Ecto neural progenitor cell (in vitro differentiated cells): ENCODE measurements at regions not wholly inside any gene's neighbourhood (a gene's known extent, or its start where the extent isn't known, plus 50 kb on each side); places are given as distances from the start of the nearest gene placed in this dataset.

ENCODE experiments used
- DNase-seq: peaks from one replicate; pipeline ENCODE4 v3.0.0-alpha.2; 2018; ENCODE audit warnings: low spot score

DNA sequence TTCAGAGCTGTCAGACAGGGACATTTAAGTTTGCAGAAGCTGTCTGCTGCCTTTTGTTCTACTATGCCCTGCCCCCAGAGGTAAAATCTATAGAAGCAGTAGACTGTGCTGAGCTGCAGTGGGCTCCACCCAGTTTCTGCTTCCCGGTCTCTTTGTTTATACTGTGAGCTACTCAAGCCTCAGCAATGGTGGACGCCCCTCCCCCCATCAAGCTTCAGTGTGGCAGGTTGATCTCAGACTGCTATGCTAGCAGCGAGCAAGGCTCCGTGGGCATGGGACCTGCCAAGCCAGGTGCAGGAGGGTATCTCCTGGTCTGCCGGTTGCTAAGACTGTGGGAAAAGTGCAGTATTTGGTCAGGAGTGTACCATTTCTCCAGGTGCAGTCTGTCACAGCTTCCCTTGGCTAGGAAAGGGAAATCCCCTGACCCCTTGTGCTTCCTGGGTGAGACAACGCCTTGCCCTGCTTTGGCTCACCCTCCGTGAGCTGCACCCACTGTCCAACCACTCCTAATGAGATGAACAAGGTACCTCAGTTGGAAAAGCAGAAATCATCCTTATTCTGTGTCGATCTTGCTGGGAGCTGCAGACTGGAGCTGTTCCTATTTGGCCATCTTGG is 692.2 kb downstream of the UTRN start:
- DNase-seq, result peak; percentile 79

DNA sequence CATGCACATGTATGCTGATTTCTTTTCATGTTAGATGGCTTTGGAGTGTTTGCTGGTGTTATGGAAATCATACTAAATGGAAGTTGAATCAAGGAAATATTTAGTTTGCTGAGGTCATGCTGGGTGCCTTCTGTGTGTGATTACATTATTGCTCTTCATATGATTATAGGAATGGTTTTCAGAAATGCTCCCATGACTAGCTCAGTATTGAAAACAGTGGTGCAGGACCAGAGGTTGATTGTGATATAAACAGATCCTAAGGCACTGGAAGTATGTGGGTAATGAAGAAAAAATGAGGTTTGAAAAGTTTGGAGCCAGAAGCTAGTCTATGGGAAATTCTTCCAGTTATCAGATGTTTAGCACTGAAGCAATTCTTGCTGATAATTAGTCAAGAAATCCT is 693.1 kb downstream of the UTRN start:
- no peak for DNase-seq

DNA sequence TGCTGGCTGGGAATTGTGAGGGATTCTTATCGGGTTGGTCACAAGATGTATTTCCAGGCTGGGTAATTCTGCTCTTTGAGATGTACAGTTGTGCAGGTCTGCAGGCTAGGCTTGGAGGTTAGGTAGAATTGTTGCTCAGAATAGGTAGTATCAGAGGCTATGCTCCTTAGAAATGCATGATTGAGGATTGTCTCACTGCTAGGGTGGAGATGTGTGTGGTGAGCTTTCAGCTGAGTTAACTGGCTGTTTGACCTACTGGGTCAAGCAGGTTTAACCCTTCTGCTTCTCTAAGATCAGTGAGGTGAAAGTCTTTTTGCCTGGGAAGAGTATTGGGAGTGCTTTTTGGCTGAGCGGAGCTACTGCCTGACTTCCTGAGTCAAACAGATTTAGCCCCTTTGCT is 701.1 kb downstream of the UTRN start:
- DNase-seq, result no peak

DNA sequence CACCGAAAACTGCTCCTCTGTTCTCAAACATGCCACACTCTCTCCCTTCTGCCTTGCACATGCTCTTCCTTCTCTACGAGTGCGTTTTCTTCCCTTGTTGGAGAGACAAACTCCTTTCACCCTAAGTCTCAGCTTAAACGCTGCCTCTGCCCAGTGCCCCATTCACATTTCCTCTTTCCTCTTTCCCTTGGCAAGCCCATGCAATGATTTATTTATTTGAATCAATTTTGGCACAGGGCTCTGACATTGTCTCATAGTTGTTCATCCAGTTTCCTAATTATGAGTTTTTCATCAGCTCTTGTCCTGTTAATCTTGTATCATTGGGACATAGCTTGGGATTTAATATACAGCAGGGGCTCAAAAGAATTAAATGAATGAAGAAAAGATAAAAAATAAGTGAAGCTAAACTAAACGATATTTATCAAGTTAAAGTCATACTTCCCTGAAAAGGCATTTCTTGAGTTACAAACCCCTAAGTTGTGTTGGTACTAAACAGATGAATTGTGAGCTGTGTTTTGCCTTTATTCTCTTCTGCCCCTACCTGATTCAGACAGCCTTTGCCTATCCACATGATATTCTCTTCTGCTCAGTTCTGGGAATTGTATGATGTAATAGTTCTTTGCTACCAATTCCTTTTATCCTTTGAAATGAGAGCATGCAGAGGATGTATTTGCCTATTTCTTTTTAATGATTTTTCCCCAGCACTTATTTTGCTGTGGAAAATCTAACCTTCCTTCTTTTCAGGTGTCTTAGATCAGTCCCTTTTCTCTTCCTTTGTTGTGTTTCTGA is 704.4 kb downstream of the UTRN start:
- DNase-seq, result no peak

DNA sequence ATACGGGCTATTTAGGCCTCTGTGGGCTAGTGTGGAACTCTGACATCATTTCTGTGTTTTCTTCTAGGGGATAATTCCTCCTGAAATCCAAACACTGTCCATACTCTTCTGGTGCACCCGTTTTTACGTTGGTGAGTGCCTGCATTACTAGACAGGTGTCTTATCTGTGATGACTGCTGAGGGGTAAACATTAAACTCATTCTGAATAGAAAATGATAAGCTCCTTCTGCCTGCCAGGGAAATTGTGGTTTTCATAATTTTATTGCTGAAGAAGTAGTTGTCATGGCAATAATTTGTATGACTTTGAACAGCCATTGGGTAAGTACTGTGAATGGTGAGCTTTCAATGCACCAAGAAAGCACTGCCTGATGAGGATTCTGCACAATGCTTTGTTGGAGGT is 705.6 kb downstream of the UTRN start:
- no peak for DNase-seq

DNA sequence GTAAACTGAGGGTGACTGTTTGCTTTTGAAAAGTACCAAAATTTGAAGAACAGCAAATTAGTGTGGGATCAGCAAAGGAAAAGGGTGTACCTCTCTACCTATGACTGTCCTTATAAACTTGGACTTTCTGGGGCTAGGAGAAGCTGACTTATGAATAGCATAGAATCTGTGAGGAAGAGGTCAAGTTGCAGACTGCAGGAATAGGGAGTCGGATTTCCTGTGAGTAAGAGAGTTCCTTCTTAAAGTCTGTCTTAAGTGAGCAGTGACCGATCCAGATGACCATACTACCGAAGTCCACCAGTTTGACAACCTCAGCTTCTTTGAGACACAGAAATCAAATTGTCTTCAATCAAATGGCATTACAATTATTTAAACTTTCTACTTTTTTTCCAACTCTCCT is 708.7 kb downstream of the UTRN start:
- no peak for DNase-seq

DNA sequence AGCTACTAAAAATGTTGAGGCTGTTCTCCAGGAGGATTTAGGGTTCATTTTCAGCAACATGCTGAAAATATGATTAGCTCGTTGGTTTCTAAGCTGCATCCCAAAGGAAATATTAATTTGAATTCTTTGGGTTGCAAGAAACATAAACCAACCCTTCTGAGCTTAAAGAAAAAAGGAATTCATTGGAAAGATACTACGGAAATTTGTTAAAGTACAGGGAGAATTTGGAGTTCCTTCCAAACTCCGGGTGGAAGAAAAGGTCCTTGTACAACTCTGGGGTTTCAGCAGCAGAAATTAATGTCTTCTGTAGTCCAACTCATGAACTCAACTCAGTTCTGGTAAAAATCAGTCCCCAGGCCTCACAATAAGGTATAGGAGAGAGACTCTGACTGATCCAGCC is 712.9 kb downstream of the UTRN start:
- no peak for DNase-seq

DNA sequence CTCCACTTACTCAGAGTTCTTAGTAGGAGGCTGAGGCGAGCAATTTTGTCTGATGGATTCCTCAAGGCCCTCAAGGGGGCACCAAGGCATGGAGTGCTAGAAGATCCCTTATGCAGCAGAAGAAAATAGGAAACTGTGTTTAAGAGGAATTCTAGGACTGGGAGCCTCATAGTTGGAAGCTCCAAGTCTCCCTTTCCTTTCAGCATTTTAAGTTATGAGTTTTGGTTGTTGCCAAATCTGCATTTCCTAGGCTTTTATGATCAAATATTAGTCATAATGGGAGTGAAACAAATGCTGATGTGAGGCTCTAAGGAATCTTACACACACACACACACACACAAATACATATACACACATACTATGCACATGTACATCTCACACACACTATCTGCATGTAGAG is 714.0 kb downstream of the UTRN start:
- DNase-seq, result no peak

DNA sequence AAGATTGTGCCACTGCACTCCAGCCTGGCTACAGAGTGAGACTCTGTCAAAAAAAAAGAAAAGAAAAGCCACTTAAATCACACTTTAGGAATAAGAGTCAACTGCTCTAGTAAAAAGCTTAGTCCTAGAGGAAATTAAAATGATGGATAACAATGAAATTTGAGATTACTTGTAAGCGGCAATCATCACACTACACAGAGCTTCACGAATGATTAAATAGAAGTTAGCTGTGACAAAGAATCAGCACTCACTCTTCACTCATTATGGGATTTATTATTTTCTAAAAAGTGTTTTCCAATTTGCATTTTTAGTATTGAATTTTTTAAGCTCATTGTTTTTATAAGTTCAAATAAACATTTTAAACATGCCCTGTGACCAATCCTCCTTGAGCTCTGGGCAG is 718.0 kb downstream of the UTRN start:
- no peak for DNase-seq

DNA sequence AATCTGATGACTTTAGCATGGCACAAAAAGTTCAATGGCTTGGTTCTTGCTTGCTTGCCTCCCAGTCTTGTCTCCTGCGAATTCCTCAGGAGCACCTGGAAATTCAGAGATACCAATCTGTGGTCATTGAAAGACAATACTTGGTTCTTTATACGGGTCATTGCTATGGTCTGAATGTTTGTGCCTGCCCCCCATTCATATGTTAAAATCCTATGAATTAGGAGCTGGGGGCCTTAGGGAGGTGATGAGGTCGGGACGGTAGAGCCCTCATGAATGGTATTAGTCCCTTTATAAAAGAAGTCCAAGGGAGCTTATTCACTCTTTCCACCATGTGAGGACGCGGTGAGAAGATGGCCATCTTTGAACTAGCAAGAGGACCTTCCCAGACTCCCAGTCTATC is 721.8 kb downstream of the UTRN start:
- DNase-seq, result no peak

DNA sequence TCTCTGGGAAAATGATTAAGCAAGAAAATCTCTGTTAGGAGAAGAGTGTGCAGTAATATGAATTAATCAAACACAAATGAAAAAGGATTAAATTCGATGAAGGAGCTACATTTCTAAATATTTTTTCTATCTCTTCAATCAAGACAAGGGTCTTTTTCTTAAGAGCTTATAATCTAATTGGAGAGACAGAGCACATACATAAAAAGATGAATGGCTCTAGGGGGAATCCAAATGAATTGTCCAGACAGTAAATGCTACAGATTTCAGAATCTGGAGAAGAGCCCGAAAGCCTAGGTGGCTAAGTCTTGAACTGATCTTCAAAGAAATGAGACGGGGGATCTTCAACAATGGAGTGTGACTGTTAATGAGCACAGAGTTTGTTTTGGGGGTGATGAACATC is 723.6 kb downstream of the UTRN start:
- DNase-seq, result no peak

DNA sequence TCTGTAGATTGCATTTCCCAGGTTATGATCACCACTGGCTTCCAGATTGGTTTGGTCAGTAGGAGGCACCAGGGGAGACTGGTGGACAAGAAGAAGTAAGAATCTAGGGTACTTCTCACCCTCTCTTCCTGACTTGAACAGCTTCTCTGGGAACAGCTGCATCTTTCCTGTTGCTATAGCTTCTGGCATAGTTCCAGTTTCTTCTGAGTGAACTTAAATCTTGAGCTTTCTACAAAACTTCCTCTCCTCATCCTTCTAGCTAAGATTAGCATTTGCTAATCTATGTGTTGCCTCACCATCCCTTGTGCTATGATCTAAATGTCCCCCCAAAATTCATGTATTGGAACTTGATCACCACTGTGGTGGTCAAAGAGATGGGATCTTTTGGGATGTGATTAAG is 724.6 kb downstream of the UTRN start:
- DNase-seq, result no peak

DNA sequence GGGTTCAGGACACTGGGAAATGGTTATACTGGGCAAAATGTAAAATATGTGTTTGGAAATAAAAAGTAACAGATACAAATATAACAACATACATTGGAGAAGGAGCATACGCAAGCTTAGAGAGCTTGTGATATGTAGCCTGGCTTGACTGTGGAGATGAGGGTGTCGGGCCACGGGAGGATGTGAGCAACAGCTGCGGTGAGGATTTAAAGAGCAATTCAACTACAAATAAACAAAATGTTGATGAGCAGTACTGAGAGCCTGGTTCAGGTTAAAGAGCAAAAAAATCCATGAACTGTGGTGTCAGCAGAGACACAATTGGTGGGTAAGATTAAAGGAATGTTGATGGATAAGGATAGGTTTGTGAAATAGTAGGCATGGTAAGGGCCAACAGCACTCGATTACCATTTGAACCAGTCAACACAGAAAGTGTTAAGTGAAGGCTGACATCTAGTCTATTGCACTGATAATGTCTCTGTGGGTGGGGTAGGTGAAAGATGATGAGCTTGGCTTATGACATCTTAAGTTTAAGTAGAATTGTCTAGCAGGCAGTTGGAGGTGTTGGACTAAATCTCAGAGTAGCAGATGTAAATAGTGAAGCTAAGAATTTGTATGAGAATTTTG is 723.2 kb downstream of the EPM2A start:
- DNase-seq, result no peak

DNA sequence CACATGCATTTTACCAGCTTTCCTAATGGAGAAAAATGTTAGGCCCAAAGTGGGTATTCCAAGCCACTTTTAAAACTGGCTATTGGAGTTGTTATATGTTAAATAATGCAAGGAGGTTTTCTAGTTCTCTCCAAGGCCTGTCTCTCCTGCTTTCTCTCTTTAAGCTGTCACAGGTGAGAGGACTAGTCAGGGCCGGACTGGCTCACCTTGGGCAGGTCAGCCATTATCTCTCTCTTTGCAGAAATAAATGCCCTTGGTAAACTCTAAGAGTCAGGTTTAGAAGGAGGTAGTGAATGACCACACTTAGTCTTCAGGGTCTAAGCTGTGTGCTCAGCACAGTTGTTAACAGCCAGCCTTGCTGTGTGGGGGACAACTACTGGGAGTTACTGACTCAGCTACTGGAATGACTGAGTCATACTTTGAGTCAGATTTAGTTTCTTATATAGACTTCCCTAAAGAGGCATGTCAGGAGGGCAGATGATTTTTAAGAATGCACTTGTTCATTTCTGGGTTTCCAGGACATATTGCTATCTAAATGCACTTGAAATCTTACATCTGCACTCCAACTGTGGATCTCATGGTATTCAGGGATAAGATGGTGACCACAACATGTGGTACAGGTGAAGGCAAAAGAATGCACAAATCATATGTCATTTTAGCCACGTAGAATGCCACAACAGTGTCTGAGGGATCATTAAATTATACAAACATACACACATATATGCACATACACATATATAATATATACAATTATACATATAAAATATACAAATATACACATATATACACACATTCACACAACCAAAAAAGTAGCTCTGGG is 719.4 kb downstream of the EPM2A start:
- DNase-seq, result no peak

DNA sequence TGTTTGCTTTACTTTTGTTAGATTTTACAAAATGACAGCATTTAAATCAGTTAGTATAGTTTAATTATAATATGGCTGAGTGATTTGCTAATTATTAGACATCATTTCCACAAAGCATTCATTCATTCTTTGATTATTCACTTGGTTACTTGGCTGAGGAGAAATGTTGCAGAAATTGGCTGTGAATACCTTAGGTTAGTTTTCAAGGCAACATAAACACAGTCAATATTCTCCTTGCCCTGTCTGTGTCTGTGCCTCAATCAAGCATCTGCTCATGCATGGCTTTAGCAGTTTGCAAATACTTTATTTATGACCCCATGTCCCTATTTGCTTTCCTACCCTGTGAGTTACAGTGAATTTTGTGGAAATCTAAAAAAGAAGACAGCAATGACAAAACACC is 718.3 kb downstream of the EPM2A start:
- no peak for DNase-seq

DNA sequence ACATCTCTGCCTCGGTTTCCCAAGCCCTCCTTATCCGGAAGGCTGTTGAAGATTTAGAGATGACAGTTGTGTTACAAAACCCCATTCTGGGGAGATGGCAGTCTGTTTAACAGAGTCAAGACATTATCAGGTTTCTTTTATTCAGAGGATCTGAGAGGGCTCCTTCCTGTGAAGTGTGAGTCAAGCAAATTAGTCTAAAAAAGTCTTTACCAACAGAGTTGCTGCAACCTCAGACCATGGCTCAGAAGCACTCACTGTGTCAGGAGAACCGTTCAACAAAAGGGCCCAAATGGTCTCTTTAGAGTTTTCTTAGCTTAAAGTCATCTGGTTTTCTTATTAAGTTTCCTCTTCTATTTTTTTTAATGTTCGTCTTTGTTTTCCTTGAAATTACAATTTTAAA is 717.8 kb downstream of the EPM2A start:
- DNase-seq, result no peak

DNA sequence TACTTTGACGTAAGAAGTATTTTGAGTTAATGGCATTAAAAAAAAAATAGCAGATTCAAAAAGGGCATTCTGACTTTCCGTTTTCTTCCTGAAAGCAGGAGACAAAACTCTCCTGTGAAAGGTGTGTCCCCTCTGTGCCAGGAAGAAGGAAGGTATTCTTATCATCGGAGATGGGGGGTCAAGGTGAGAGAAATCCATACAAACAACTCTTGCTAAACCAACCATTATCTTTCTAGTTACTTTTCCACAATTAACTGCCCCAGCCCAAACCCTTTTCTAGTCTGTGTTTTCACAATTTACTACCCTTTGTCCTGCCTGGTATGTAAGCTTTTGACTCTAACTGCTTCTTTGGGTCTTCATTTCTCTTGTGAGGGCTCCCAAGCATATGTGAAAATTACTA is 717.3 kb downstream of the EPM2A start:
- no peak for DNase-seq

DNA sequence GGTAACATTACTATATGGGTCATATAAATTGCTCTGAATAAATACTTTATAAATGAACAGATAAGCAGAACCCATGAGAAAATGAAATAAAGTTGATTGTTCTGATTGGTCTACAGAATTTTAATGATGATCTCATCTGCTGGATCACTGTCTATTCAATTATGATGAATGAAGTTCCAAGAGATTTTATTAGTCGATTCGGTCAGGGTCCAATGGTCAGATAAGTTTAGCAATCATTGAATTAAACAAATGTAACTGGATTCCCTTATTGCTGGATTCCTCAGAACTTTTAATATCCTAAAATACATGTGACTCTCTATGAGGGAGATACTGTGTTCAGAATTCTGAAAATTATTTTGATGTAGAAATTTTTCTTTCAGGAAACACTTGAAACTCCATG is 715.2 kb downstream of the EPM2A start:
- no peak for DNase-seq

DNA sequence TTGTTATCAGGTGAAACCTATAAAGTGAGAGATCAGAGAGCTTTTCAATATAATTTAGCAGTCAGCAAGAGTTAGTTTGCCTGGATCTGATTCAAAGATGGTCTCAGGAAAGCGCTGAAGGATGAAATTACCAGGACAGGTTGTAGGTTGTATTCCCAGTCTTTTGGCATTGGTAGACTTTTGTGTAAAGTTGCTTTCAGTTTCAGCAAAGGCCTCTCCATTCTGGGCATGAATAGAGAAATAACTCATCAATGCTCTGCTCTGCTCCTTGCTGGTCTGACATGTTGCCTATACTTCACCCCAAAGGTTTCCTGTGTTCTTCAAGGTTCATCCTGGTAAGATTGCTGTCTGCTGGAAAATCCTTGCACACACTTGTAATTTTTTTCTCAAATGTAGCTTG is 714.8 kb downstream of the EPM2A start:
- no peak for DNase-seq

DNA sequence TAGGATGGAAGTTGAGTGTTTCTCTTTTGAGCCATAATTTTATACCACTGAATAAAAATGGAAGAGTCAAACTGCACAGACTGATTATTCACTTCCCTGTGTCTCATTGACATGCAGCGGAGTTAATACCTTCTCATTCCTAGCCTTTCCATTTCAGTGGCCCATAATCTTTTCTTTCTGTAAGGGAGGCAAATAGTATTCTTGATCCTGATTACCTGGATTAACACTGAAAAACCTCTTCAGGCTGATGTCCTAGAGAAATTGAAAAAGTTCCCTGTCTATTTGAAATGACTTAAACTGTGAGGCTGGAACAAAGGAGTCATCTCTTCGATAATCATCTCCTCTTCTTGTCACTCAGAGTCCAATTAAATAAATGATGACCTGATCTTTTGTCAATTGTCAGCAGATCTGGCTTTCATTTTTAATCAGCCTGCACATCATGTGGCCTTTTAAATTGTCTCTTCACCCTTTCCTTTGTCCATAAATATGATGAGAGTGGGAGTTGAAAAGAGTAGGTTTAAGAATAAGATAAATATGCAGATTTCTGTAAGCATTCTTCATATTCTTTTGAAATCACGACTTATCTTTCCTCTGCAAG is 713.0 kb downstream of the EPM2A start:
- no peak for DNase-seq

DNA sequence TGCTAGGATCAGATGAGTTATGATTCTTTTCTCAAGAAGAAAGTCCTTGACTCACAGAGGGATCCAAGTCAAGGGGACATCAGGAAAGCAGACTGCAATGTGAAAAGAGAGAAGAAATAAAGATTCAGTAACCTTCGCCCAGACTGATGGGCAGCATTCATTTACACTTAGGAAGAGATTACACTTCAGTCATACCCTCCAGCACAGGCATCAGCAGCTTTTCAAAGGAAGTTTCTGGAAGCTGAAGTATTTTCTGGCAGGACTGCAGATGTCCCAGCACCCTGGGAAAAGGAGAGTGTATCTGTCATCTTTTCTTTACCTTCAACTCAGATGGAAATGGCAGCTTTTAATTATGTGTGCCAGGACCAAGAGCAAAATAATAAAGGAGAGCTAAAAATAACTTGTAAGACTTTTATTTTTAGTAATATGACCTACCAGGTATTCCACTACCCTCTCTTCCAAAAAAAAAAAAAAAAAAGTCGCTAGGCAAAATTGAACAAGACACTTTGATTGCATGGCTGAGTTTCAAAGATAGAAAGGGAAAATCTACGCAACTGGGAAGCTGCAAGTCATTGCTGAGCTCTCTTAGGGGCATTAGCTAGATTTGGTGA is 712.1 kb downstream of the EPM2A start:
- DNase-seq, result no peak

DNA sequence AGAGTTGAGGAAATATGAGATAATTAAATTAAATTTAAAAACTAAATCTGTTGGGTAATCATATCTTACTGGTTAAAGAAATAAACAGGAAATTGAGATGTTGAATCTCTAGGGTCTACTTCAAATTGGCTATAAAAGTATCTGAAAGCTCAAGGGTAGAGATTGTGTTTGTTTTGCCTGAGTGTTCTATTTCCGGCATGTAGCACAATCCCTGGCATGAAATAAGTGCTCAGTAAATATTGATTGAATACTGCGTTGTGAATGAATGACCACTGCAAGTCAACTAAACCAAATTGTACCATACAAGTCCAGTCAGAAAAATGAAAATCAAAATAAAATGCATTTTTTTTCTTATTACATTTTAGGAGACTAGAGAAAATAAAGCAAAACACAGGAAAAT is 709.8 kb downstream of the EPM2A start:
- no peak for DNase-seq
